ENCODE measurements at regions not wholly inside any gene's neighbourhood (a gene's known extent, or its start where the extent isn't known, plus 50 kb on each side); places are given as distances from the start of the nearest gene placed in this dataset.
"Not testable (repeated sequence)": the region's sequence is repeated elsewhere in the genome, so short reads cannot be mapped to it uniquely, and the experiment has no call there.

DNA sequence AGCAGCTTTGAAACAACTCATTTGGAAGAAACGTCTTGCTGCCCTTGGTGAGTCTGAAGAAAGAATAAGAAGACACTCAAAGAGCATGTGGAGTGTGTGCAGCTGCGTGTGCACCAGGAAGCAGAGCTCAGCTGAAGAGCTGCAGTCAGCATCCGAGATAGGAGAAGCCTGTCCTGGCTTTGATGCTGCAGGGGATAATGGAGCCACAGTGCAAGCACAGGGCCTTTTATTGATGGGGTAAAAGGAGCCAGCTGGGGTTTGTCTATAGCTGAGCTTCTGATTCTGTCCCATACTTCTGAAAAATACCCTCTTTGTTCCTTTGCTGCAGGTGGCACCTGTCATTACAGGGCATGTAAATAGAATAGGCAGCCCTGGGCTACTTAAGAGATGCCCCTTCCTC, 375.7 kb upstream of the ZNF462 start:
- peak in 30 of 56 donors; percentile 1 to 71 (median 15) for DNase-seq

DNA sequence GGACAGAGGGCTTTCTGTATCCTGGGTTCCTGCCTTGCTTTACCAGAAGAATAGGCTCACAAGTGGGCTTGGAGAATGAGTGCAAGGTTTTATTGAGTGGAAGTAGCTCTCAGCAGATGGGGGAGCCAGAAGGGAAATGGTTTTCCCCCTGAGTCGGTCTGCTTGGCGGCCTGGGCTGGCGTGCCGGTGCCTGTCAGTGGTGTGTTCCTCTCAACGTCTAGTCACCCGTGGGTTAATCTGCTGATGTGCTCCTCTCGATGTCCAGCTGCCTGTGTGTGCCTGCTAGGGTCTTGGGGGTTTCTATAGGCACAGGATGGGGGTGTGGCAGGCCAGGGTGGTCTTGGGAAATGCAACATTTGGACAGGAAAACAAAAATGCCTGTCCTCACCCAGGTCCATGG, 370.8 kb upstream of the ZNF462 start:
- not testable (repeated sequence) for DNase-seq

DNA sequence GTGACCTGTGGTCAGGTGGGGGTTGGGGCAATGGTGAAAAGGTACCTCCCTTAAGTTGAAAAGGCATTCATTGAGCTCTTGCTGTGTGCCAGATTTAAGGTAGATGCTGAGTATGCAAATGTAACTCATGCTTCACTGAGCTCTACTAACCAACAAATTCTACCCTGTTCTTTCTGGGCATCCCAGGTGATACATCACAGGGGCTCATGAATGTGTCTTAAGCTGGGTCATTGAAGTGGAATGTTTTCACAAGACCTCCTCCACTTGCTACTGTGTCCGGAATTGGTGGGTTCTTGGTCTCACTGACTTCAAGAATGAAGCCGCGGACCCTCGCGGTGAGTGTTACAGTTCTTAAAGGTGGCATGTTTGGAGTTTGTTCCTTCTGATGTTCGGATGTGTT, 362.8 kb upstream of the ZNF462 start:
- DNase-seq = no peak

DNA sequence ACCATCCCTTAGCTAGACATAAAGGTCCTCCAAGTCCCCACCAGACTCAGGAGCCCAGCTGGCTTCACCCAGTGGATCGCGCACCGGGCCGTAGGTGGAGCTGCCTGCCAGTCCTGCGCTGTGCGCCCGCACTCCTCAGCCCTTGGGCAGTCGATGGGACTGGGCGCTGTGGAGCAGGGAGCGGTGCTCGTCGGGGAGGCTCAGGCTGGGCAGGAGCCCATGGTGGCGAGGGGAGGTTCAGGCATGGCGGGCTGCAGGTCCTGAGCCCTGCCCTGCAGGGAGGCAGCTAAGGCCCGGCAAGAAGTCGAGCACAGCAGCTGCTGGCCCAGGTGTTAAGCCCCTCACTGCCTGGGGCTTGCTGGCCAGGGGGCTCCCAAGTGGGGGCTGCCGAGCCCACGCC, 361.8 kb upstream of the ZNF462 start:
- not testable (repeated sequence) for DNase-seq

DNA sequence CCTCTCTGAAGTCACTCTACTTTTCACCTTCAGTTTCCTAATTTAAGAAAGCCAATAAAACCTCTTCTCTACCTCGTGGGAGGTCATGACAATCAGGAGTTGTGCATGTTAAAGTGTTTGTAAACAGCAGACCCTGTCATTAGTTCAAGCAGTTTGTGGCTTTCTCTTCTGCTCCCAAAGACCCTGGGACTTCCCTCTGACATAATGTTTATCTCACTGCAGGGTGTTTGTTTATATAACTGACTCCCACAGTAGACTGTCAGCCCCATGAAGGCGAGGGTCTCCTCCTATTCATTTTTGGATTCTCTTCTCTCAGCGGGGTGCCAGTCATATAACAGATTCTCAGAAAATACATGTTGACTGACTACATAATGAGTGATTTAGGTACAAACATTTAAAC, 360.0 kb upstream of the ZNF462 start:
- DNase-seq = no peak

DNA sequence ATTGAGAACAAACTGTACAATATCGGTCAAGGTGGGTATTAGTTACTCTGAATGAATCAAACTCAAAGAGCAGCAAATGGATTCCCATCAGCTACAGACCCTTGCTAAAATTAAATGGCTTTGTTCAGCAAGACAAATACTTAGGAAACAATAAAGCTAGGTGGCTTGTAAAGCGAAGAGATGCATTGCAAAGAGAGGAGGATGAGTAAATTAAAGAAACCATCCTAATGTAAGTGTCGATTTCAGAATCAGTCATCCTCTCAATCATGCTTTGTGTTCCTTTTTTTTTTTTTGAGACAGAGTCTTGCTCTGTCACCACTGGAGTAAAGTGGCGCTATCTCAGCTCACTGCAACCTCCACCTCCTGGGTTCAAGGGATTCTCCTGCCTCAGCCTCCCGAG, 359.2 kb upstream of the ZNF462 start:
- DNase-seq = no peak

DNA sequence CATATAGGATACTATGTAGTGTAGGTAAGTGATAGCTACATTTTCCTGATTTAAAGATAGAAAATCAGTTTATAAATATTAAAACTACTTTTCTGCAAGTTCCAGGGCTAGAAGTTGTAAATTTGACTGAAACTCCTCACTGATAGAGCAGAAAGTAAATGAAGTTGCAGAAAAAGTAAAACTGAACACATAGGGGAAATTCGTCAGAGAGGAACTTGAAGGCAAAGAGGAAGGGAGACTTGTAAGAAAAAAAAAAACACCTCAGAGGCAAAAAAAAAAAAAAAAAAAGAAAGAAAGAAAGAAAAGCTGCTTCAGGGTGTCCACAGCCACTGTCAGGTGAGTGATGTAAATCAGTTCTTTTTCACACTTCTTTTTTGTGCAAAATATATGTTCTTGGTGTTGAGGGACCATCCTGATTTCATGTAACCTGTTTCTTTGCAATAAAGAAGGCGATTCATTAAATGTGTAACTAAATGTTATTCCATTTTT, 336.2 kb upstream of the ZNF462 start:
- DNase-seq = no peak

DNA sequence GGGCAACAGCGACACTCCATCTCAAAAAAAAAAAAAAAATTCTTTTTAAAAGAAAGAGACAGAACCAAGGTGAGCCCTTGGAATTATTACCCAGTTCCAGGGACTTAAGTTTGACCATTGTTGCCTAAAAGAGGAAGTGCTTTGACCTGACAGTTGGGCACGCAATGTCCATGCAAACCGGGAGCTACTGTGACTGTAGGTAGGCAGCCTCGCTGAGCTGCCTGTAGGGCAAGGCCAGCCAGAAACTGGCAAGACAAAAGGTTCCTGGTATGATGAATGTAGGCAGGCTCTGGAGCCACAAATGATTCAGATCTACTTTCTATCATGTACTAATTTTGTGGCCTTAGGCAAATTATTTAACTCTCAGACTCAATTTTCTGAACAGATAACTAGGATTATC, 334.8 kb upstream of the ZNF462 start:
- DNase-seq = peak in 1 of 56 donors; percentile 1

DNA sequence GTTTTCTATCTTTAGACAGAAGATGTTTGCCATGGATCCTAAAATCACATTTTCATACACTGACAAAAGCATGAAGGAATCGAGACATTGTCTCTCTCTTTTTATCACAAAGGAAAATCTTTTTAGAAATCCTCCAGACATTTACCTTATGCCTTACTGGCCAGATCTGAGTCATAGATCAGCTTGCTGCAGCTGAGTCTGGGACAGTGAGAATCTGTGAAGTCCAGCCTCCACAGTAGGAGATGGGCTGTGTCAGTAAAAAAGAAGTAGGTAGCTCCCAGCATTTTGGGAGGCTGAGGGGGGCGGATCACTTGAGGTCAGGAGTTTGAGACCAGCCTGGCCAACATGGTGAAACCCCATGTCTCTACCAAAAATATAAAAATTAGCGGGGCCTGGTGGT, 333.4 kb upstream of the ZNF462 start:
- DNase-seq = no peak

DNA sequence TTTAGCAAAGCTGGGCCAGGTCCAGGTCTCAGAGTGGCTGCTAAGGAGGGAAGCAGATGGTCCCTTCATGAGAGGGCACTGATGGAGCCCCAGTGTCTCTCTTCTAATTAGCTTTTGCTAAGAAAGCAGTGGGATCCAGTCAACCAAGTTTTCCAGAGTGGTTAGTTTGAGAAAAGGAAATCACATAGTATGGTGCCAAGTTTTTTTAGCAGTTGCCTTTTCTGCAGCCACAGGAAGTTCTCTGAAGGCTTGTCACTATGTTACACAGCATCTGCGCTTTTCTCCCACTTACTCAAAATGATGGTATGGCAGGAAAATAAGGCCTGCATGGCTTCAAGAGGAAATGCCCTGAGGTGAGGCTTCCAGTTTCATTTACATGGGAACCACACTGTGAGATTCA, 331.5 kb upstream of the ZNF462 start:
- DNase-seq = no peak

DNA sequence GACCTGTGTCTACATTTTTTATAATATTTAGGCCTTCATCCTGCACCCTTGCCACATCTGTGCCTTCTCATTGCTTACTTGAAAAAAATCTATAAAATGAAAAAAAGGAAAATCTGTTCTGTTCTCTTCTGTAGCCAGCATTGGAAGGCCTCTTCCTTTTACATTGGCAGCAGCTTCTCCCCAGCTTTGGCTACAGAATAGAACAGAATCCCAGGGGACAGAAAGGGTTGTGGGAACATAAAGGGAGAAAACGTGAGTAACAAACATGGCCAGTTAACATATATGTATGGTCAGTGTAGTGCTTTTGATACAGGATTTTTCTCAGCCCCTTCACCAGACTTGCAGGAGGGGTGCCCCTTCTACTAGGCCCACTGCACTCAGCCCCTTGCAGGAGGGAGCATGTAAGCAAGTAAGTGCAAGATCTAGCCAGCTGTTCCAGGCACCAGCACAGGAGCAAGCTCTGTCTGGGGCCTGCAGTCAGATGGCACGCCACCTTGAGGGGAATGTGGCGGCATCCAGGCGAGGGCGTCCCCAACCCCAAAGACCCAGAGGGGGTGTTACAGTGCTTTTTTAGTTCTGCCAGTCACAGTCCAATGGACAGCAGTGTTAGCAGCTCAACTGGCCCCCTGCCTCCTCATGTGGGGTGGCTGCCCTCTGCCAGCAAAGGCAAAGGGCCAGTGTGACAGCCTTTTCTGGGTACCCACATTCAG, 330.5 kb upstream of the ZNF462 start:
- DNase-seq = no peak

DNA sequence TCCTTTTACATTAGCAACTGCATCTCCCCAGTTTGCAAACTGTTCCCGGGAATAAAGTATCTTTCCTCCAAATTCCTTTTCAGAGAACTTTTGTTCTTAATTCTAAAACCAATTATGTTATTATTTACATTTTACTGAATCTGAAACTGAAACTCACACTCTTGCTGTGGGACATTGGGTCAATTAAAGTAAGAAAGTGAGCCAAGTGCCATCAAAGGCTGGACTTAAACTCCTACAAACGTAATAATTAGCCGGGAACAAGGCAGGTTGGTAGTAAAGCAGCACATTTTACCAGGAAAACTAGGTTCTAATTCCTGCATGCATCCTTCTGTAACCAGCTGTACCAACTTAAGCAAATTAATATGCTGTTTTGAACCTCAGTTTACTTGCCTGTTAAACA, 328.2 kb upstream of the ZNF462 start:
- no peak for DNase-seq

DNA sequence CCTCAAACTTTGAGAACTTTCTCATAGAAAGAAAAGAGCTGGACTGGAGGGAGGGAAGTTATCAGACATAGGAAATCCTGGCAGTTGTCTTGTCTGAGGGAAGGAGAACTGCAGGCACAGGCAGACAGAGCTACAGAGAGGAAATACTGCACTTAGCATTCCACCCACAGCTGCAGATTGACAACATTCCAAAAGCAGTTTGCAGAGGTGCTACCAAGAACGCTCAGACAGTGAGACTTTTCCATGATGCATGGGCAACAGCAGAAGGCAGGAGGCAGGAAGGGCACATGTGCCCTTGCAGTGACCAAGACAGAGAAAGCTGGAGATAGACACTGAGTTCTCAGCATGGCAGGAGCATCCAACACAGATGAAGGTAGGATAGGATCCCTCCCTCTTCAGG, 327.5 kb upstream of the ZNF462 start:
- no peak for DNase-seq

DNA sequence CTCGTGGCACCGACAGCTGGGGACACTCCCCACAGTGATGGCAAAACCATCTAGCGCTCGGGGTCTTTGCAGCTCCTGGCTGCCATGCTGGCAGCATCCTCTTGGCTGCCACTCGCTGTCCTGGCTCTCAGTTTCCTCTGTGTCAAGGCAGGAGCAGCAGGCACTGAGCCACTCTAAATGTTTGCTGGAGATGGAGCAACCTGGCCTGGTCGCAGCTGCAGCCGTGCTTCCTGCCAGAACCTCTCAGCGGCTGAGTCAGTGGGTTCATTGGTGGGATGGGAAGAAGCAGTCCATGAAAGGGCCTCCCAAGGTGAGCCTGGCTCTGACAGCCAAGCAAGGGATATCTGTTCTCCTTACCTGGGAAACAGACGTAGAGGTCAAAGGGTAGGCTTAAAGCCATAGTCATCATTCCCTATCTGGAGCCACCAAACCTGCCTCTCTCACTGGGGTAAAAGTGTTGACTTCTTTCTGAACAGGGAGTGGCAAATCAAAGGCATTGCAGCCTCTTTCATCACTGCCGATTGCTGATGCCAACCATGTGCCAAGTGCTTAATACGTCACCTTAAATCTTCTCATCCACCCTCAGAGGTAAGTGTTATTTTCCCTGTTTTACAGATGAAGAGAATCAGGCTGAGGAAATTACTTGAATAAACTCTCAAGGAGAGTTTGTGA, 304.8 kb upstream of the ZNF462 start:
- DNase-seq = no peak

DNA sequence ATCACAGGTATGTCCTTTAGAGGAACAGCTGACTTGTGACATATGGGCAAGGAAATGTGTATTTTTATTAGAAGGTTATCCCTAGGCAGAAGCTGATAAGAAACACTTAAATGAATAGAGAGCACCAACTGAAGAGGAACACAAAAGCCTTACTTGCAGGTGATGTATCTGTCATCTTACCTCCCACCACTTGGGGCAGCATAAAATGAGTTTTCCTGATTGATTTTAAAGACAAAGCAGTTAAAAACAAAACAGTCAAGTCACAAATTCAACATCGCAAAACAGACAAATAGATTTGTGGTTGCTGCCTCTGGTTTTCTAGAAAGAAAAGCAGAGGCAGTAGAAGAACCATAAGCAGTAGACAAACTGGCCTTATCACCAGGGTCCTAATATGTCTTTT, 302.4 kb upstream of the ZNF462 start:
- no peak for DNase-seq

DNA sequence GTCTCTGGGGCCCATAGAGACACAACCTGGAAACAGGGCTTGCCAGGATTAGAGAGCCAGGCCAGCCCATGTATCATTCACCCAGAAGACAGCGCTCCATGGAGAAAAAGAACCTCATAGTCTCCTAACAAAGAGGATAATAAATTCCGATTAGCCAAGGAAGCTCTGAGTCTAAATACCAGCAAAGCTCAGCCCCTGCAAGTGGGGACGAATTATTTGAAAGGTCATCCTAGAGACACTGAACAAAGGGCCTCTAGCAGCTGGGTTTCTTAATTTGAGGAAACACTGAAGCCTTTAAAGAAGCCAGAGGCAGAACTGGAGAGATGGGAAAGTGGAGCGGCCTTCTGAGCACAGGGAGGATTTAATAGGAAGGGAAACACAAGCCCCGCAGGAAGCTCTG, 287.1 kb upstream of the ZNF462 start:
- DNase-seq = peak in 3 of 56 donors; percentile 3 to 9 (median 7)

DNA sequence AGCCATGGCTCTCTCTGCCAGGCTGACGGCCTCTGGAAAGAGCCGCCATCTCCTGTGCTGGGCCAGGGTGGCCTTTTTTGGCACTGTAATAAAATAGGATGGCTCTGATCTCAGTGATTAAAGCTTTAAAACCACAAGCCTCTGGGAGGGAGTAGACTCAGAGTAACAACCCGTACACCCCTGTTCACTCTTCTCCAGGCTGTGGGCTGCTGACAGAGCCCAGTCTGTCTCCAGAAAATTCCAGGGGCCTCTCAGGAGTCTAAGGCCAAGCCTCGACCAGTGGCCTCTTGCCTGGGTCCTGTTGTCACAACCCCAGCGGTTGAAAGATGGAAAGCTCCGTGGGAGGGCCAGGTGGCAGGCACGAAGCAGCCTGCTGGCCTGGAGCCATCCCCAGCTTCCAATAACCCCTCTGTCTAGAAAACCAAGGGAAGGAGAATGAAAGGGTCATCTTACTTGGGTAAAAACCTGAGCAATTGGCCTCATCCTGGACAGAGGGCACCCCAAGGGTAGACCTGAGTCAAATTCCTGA, 286.7 kb upstream of the ZNF462 start:
- DNase-seq = no peak

DNA sequence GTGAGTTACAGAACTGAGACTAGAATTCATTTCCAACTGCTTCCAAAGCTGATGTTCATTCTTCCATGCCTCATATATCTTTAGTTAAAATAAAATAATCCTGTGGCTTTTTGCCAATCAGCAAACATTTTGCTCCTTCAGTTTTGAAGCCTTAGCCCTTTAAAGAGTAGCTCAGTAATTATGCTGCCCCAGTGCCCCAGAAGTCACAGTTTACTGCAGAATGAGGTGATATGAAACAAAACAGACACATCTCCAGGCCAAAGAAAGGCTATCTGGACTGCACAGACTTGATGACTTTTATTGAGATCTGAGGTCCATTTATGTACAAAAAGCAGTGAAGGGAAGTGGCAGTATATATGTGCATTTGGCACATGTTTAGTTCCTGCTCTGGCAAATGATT, 285.8 kb upstream of the ZNF462 start:
- DNase-seq = no peak

DNA sequence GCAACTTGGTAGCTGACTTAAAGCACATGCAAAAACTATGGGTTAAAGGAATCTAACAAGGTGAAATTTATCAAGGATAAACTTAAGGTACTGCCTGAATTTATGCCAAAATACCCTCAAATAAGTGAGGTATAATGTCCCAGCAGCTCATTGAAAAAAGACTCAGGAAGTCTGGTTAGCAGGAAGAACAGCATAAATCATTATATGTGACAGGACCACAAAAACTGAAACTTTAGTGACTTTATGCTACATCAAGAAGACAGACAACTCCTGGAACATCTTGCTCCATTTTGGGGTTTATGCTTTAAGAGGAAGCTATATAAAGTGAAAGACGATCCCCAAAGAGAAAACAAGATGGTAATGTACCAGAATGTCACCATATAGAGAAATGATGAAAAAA, 282.4 kb upstream of the ZNF462 start:
- DNase-seq = no peak

DNA sequence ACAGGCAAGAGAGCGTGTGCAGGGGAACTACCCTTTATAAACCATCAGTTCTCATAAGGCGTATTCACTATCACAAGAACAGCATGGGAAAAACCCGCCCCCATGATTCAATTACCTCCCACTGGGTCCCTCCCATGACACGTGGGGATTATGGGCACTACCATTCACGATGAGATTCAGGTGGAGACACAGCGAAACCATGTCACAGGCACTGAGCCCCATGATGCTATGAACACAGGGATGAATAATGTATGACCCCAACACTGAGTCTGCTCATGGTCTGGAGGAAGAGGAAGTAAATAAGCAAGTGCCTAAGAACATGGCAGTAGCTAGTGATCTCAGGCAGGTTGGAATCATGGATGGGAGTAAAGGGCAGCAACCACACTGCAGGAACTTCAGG, 281.0 kb upstream of the ZNF462 start:
- no peak for DNase-seq

DNA sequence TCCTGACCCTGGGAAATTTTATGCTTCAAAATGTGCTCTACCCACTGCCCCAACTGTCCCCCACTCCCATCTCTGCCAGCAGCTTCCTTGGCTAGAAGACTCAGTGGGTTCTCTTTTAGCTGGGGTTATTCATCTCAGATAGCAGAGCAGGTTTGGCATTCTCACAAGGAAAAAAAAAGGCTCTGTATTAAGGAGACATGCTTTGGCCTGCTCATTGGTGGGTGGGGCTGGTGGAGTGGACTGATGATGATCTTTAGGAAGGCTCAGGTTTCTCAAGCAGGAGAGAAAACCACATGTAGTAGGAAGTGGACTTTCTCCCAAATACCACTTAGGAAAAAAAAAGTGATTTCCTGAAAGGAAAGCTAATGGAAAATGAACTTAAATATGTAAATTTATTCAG, 279.2 kb upstream of the ZNF462 start:
- no peak for DNase-seq

DNA sequence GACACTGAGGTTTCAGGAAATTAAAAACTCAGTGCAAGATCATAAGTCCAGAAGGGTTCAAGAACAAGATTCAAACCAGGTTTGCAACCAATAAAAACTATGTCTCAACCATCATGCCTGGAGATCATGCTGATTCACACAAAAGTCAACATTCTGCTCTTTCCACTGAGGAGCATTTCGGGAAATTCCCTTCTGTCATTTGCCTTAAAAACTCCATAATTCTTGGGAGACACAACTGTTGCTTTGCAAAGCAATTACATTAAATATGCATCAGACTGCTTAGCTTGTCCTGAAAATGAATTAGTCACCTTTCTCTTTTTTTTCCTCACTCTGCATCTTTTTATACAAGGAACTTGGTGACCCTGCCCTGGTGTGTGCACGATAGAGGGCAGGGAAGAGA, 275.9 kb upstream of the ZNF462 start:
- DNase-seq = no peak

DNA sequence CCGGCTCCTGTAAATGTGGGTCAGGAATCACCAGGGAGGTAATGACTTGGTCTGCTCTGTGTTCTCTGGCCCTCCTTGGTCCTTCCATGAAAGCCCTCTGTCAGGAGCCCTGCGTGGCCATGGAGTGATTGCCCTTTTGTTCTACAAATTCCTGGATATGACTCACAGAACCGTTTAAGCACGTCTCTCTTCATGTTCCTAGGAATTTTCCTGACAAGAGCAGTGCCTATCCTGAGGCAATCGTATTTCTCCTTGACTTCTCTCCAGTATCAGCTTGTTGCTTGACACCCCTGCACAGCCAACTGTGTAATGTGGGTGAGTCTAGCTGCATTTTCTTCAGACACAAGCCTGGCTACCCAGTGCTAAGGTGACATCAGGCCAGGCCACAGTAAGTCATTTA, 274.3 kb upstream of the ZNF462 start:
- DNase-seq = no peak

Measured in amygdala (tissue), 56 donors.